Parathyroid adenoma (tissue), 2 donors: ENCODE measurements at regions not wholly inside any gene's neighbourhood (a gene's known extent, or its start where the extent isn't known, plus 50 kb on each side); places are given as distances from the start of the nearest gene placed in this dataset.

Source experiments
- H2AFZ ChIP-seq: fragments of 300-600 bp; sonication (generic); one replicate; pipeline ENCODE4 v1.7.0; 2017; ENCODE audit warnings: antibody characterized with exemption, mild to moderate bottlenecking
- H3K27ac ChIP-seq: fragments of 300-600 bp; sonication (generic); one replicate; pipeline ENCODE4 v1.7.0; 2017
- H3K27me3 ChIP-seq: fragments of 300-600 bp; sonication (generic); one replicate; pipeline ENCODE4 v1.7.0; 2017; ENCODE audit warnings: low read length; ENCODE audit not compliant: control insufficient read depth, insufficient read depth
- H3K36me3 ChIP-seq: fragments of 300-600 bp; sonication (generic); one replicate; pipeline ENCODE4 v1.7.0; 2017; ENCODE audit warnings: low read length; ENCODE audit not compliant: control insufficient read depth, insufficient read depth
- H3K4me1 ChIP-seq: fragments of 300-600 bp; sonication (generic); one replicate; pipeline ENCODE4 v1.7.0; 2017; ENCODE audit warnings: control low read depth
- H3K4me2 ChIP-seq: fragments of 300-600 bp; sonication (generic); one replicate; pipeline ENCODE4 v1.7.0; 2017; ENCODE audit warnings: low read length
- H3K4me3 ChIP-seq: fragments of 300-600 bp; sonication (generic); one replicate; pipeline ENCODE4 v1.7.0; 2017; ENCODE audit warnings: low read depth, low read length
- H3K79me2 ChIP-seq: fragments of 300-600 bp; sonication (generic); one replicate; pipeline ENCODE4 v1.7.0; 2017; ENCODE audit warnings: control low read depth
- H3K9ac ChIP-seq: fragments of 300-600 bp; sonication (generic); one replicate; pipeline ENCODE4 v1.7.0; 2017; ENCODE audit warnings: mild to moderate bottlenecking
- H3K9me3 ChIP-seq: fragments of 300-600 bp; sonication (generic); one replicate; pipeline ENCODE4 v1.7.0; 2017; ENCODE audit warnings: low read length; ENCODE audit not compliant: control insufficient read depth
- TF ChIP-seq, protein P1 (sequence below): fragments of 300-600 bp; sonication (generic); IDR thresholded peaks from one replicate; pipeline ENCODE4 v1.7.0; 2017; ENCODE audit warnings: antibody characterized with exemption, mild to moderate bottlenecking
- donor health status: primary hyperparathyroidism.

- no peak overlapping the region for H3K4me2 ChIP-seq
- no peaks in the 10 kb centered on the region for H3K79me2 ChIP-seq
- H3K9me3 ChIP-seq, result no peaks in the 10 kb centered on the region
- no peak overlapping the region for H2AFZ ChIP-seq
- no peaks in the 10 kb centered on the region for H3K36me3 ChIP-seq
- TF ChIP-seq, protein P1, sequence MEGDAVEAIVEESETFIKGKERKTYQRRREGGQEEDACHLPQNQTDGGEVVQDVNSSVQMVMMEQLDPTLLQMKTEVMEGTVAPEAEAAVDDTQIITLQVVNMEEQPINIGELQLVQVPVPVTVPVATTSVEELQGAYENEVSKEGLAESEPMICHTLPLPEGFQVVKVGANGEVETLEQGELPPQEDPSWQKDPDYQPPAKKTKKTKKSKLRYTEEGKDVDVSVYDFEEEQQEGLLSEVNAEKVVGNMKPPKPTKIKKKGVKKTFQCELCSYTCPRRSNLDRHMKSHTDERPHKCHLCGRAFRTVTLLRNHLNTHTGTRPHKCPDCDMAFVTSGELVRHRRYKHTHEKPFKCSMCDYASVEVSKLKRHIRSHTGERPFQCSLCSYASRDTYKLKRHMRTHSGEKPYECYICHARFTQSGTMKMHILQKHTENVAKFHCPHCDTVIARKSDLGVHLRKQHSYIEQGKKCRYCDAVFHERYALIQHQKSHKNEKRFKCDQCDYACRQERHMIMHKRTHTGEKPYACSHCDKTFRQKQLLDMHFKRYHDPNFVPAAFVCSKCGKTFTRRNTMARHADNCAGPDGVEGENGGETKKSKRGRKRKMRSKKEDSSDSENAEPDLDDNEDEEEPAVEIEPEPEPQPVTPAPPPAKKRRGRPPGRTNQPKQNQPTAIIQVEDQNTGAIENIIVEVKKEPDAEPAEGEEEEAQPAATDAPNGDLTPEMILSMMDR, result no peak
- no peak overlapping the region for H3K27ac ChIP-seq
- H3K4me1 ChIP-seq, result no peaks in the 10 kb centered on the region
- H3K9ac ChIP-seq, result no peak overlapping the region
- H3K4me3 ChIP-seq, result no peak overlapping the region
- H3K27me3 ChIP-seq, result no peaks in the 10 kb centered on the region
Observed at GRCh38 chr19:28680111-28680510, 532.8 kb downstream of the UQCRFS1 start.

DNA sequence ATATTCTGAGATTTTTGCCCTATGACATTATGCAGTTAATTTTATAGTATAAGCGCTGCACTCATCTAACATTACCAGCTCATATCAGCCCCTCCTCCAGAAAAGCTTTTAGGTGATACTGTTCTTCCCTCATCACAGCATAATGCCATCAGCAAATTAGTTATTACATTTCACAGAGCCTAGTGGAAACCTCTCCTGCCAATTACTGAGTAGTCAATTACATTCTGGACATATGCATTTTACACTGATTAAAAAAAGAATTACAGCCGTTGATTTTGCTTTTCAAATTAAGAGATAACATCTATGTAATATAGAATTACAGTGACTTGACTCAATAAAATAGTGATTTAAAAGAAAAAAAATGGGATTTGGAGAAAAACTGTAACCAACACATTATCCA lies 542.1 kb downstream of the UQCRFS1 start:
- Histone ChIP-seq H3K27ac (no peak overlapping the region), H3K9me3 (no peaks in the 10 kb centered on the region), H3K9ac (no peak overlapping the region), H3K79me2 (no peaks in the 10 kb centered on the region), H2AFZ (no peak overlapping the region), H3K4me2 (no peak overlapping the region), H3K4me1 (no peaks in the 10 kb centered on the region), H3K36me3 (no peaks in the 10 kb centered on the region), H3K4me3 (no peak overlapping the region), H3K27me3 (no peaks in the 10 kb centered on the region)
- TF ChIP-seq, protein P1, result no peak

GRCh38 chr19:28669804-28670203 lies 543.1 kb downstream of the UQCRFS1 start:
- H2AFZ ChIP-seq, result no peak overlapping the region
- H3K27ac ChIP-seq, result no peak overlapping the region
- H3K36me3 ChIP-seq, result no peaks in the 10 kb centered on the region
- H3K79me2 ChIP-seq, result no peaks in the 10 kb centered on the region
- no peaks in the 10 kb centered on the region for H3K9me3 ChIP-seq
- no peak overlapping the region for H3K4me2 ChIP-seq
- H3K27me3 ChIP-seq, result no peaks in the 10 kb centered on the region
- H3K4me3 ChIP-seq, result no peak overlapping the region
- no peak overlapping the region for H3K9ac ChIP-seq
- TF ChIP-seq, protein P1, result no peak
- no peaks in the 10 kb centered on the region for H3K4me1 ChIP-seq

DNA sequence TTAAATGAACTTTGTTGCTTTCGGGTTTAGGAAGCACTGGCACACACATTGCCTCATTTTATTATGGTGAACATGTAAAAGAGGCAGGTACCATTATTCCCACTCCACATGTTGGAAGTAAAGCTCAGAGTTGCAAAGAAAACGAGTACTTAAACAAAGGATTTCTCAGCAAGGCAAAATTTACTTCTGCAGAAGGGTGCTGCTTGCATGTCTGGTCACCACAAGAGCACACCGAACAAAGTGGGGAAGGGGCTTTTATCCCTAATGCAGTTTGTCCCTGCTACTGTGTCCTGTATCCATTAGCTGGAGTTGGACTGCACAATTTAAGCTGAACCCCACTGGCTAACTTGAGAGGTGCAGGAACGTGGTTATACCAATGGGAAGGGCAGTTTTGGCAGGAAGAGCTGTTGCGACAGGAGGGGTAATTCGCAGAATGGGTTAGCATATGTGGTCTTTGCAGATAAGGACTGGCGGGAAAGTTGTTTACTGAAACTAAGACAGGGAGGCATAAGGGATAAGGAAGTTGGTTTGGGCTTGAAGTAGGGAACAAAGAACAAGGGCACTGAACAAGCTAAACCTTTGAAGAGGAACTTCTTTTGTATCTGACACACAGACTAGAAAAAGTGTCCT lies 545.5 kb downstream of the UQCRFS1 start:
- Histone ChIP-seq H3K4me2 (no peak overlapping the region), H3K4me3 (no peak overlapping the region), H3K4me1 (no peaks in the 10 kb centered on the region), H3K36me3 (no peaks in the 10 kb centered on the region), H3K9ac (no peak overlapping the region), H3K27ac (no peak overlapping the region), H3K9me3 (no peaks in the 10 kb centered on the region), H2AFZ (no peak overlapping the region), H3K79me2 (no peaks in the 10 kb centered on the region), H3K27me3 (no peaks in the 10 kb centered on the region)
- TF ChIP-seq, protein P1, result no peak

GRCh38 chr19:28665748-28666147 lies 547.2 kb downstream of the UQCRFS1 start:
- Histone ChIP-seq H3K9me3 (no peaks in the 10 kb centered on the region), H3K79me2 (no peaks in the 10 kb centered on the region), H3K4me1 (no peaks in the 10 kb centered on the region), H3K27ac (no peak overlapping the region), H3K4me3 (no peak overlapping the region), H3K4me2 (no peak overlapping the region), H2AFZ (no peak overlapping the region), H3K36me3 (no peaks in the 10 kb centered on the region), H3K9ac (no peak overlapping the region), H3K27me3 (no peaks in the 10 kb centered on the region)
- TF ChIP-seq, protein P1, result no peak
